ENCODE measurements at regions not wholly inside any gene's neighbourhood (a gene's known extent, or its start where the extent isn't known, plus 50 kb on each side); places are given as distances from the start of the nearest gene placed in this dataset.

GRCh38 chrX:39302838-39303237 lies 501.6 kb downstream of the MID1IP1 start:
- no peak for DNase-seq

GRCh38 chrX:39304746-39305145 lies 503.5 kb downstream of the MID1IP1 start:
- no peak for DNase-seq

GRCh38 chrX:39307488-39307887 lies 506.2 kb downstream of the MID1IP1 start:
- no peak for DNase-seq

GRCh38 chrX:39308126-39308525 lies 506.9 kb downstream of the MID1IP1 start:
- DNase-seq, result peak; percentile 7

- peak; percentile 89 for DNase-seq
These were observed 507.9 kb downstream of the MID1IP1 start for GRCh38 chrX:39309018-39309635.

GRCh38 chrX:39309721-39310152 lies 508.5 kb downstream of the MID1IP1 start:
- peak; percentile 58 for DNase-seq

- no peak for DNase-seq
These were observed 509.6 kb downstream of the MID1IP1 start for GRCh38 chrX:39310891-39311290.

- peak; percentile 54 for DNase-seq
These were observed 510.4 kb downstream of the MID1IP1 start for GRCh38 chrX:39311646-39312045.

GRCh38 chrX:39313146-39313545 lies 511.9 kb downstream of the MID1IP1 start:
- DNase-seq, result no peak

GRCh38 chrX:39318506-39319343 lies 517.5 kb downstream of the MID1IP1 start:
- DNase-seq, result no peak

- peak; percentile 81 for DNase-seq
These were observed 518.9 kb downstream of the MID1IP1 start for GRCh38 chrX:39320165-39320564.

- no peak for DNase-seq
These were observed 521.2 kb downstream of the MID1IP1 start for GRCh38 chrX:39322496-39322895.

- DNase-seq, result peak; percentile 4
These were observed 523.1 kb downstream of the MID1IP1 start for GRCh38 chrX:39324233-39324930.

- no peak for DNase-seq
These were observed 526.0 kb downstream of the MID1IP1 start for GRCh38 chrX:39327255-39327654.

- DNase-seq, result no peak
These were observed 526.4 kb downstream of the MID1IP1 start for GRCh38 chrX:39327705-39328104.

- DNase-seq, result no peak
These were observed 527.4 kb downstream of the MID1IP1 start for GRCh38 chrX:39328661-39329060.

- no peak for DNase-seq
These were observed 529.9 kb downstream of the MID1IP1 start for GRCh38 chrX:39331082-39331704.

GRCh38 chrX:39333451-39333850 lies 532.2 kb downstream of the MID1IP1 start:
- no peak for DNase-seq

- DNase-seq, result peak; percentile 32
These were observed 534.4 kb downstream of the MID1IP1 start for GRCh38 chrX:39335513-39336235.

GRCh38 chrX:39336671-39337311 lies 535.5 kb downstream of the MID1IP1 start:
- DNase-seq, result peak; percentile 80

GRCh38 chrX:39337451-39337850 lies 536.2 kb downstream of the MID1IP1 start:
- DNase-seq, result peak; percentile 84

GRCh38 chrX:39338583-39338982 lies 537.3 kb downstream of the MID1IP1 start:
- DNase-seq, result no peak
